WTC11 (cell line): ENCODE measurements at regions not wholly inside any gene's neighbourhood (a gene's known extent, or its start where the extent isn't known, plus 50 kb on each side); places are given as distances from the start of the nearest gene placed in this dataset.

Experiments used
- ELF4 ChIP-seq: sonication (generic); formaldehyde crosslinking; IDR thresholded peaks from 2 replicates; pipeline ENCODE4 v1.8.1; 2022; ENCODE audit warnings: low read depth, mild to moderate bottlenecking, moderate library complexity, missing genetic modification reagents
- GABPB1 ChIP-seq: sonication (generic); formaldehyde crosslinking; IDR thresholded peaks from 2 replicates; pipeline ENCODE4 v1.8.1; 2023; ENCODE audit warnings: mild to moderate bottlenecking, missing genetic modification reagents
- NFATC4 ChIP-seq: fragments of 250-450 bp; sonication (Bioruptor Pico); IDR thresholded peaks from 2 replicates; pipeline ENCODE4 v1.9.0; 2021; ENCODE audit warnings: mild to moderate bottlenecking
- NR2C2 ChIP-seq: sonication (generic); formaldehyde crosslinking; IDR thresholded peaks from 2 replicates; pipeline ENCODE4 v1.8.0; 2022; ENCODE audit warnings: mild to moderate bottlenecking, missing genetic modification reagents
- OVOL2 ChIP-seq: fragments of 250-450 bp; sonication (Bioruptor Pico); IDR thresholded peaks from 2 replicates; pipeline ENCODE4 v1.9.0; 2021; ENCODE audit warnings: mild to moderate bottlenecking, borderline replicate concordance
- SMAD3 ChIP-seq: sonication (generic); formaldehyde crosslinking; IDR thresholded peaks from 2 replicates; pipeline ENCODE4 v1.8.0; 2022; ENCODE audit warnings: missing genetic modification reagents, mild to moderate bottlenecking, borderline replicate concordance
- USF2 ChIP-seq: sonication (generic); formaldehyde crosslinking; IDR thresholded peaks from 2 replicates; pipeline ENCODE4 v1.8.1; 2023; ENCODE audit warnings: mild to moderate bottlenecking, missing genetic modification reagents, moderate library complexity
- ZBTB21 ChIP-seq: sonication (generic); formaldehyde crosslinking; IDR thresholded peaks from 2 replicates; pipeline ENCODE4 v1.8.1; 2023; ENCODE audit warnings: mild to moderate bottlenecking, missing genetic modification reagents, borderline replicate concordance
- ZNF121 ChIP-seq: sonication (generic); formaldehyde crosslinking; IDR thresholded peaks from 2 replicates; pipeline ENCODE4 v1.8.0; 2023; ENCODE audit warnings: missing genetic modification reagents
- ZNF425 ChIP-seq: fragments of 250-450 bp; sonication (Bioruptor Pico); conservative IDR thresholded peaks from 2 replicates; pipeline ENCODE4 v1.9.0; 2021; ENCODE audit warnings: mild to moderate bottlenecking
- TF ChIP-seq, protein P1 (sequence below): fragments of 200-600 bp; IDR thresholded peaks from 2 replicates; pipeline ENCODE4 v1.8.0; 2022; ENCODE audit warnings: antibody characterized with exemption

GRCh38 chr5:159515197-159515596 is 184.9 kb upstream of the IL12B start:
- TF ChIP-seq ZNF425 (CRISPR knock-in tag): no peak
- TF ChIP-seq USF2: no peak
- no peak for TF ChIP-seq ZNF121
- no peak for TF ChIP-seq GABPB1 (CRISPR knock-in tag)
- no peak for TF ChIP-seq ELF4 (CRISPR knock-in tag)
- TF ChIP-seq NR2C2 (CRISPR knock-in tag): no peak
- TF ChIP-seq, protein P1, sequence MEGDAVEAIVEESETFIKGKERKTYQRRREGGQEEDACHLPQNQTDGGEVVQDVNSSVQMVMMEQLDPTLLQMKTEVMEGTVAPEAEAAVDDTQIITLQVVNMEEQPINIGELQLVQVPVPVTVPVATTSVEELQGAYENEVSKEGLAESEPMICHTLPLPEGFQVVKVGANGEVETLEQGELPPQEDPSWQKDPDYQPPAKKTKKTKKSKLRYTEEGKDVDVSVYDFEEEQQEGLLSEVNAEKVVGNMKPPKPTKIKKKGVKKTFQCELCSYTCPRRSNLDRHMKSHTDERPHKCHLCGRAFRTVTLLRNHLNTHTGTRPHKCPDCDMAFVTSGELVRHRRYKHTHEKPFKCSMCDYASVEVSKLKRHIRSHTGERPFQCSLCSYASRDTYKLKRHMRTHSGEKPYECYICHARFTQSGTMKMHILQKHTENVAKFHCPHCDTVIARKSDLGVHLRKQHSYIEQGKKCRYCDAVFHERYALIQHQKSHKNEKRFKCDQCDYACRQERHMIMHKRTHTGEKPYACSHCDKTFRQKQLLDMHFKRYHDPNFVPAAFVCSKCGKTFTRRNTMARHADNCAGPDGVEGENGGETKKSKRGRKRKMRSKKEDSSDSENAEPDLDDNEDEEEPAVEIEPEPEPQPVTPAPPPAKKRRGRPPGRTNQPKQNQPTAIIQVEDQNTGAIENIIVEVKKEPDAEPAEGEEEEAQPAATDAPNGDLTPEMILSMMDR: no peak
- no peak for TF ChIP-seq ZBTB21 (CRISPR knock-in tag)
- TF ChIP-seq NFATC4 (CRISPR knock-in tag): no peak
- TF ChIP-seq OVOL2 (CRISPR knock-in tag): no peak
- no peak for TF ChIP-seq SMAD3
